ENCODE measurements at regions not wholly inside any gene's neighbourhood (a gene's known extent, or its start where the extent isn't known, plus 50 kb on each side); places are given as distances from the start of the nearest gene placed in this dataset.
"Not testable (repeated sequence)": the region's sequence is repeated elsewhere in the genome, so short reads cannot be mapped to it uniquely, and the experiment has no call there.

GRCh38 chr21:9820579-9820978, 700.8 kb upstream of the TPTE start:
- CTCF ChIA-PET (ENCODE audit: unreplicated experiment); POLR2A ChIA-PET; H2AFZ ChIP-seq (ENCODE audit: low read length); intact Hi-C loops (cut with micrococcal nuclease; ENCODE audit: unreplicated experiment); H4K20me1 ChIP-seq (ENCODE audit: insufficient read depth, low read length); H3K4me3 ChIP-seq (ENCODE audit: low read depth, low read length, poor library complexity, severe bottlenecking); H3K27ac ChIP-seq (ENCODE audit: low read depth, low read length, poor library complexity, severe bottlenecking); BruUV-seq (replicated peaks); H3K79me2 ChIP-seq (ENCODE audit: insufficient read depth, low read depth, low read length); H3K9me2 ChIP-seq (ENCODE audit: insufficient read depth, low read length); H3K9me3 ChIP-seq (ENCODE audit: low read length); H3K36me3 ChIP-seq (ENCODE audit: insufficient read depth, low read length); H3K4me2 ChIP-seq (ENCODE audit: low read length); H3K4me1 ChIP-seq (ENCODE audit: insufficient read depth, low read length, poor library complexity, severe bottlenecking); DNase-seq (ENCODE audit: low spot score): not testable (repeated sequence)

- H3K9me2 ChIP-seq (ENCODE audit: insufficient read depth, low read length); H3K36me3 ChIP-seq (ENCODE audit: insufficient read depth, low read length); CTCF ChIA-PET (ENCODE audit: unreplicated experiment); DNase-seq (ENCODE audit: low spot score); intact Hi-C loops (cut with micrococcal nuclease; ENCODE audit: unreplicated experiment); POLR2A ChIA-PET; H3K9me3 ChIP-seq (ENCODE audit: low read length); BruUV-seq (replicated peaks); H3K4me3 ChIP-seq (ENCODE audit: low read depth, low read length, poor library complexity, severe bottlenecking); H3K4me2 ChIP-seq (ENCODE audit: low read length); H3K27ac ChIP-seq (ENCODE audit: low read depth, low read length, poor library complexity, severe bottlenecking); H4K20me1 ChIP-seq (ENCODE audit: insufficient read depth, low read length); H2AFZ ChIP-seq (ENCODE audit: low read length); H3K4me1 ChIP-seq (ENCODE audit: insufficient read depth, low read length, poor library complexity, severe bottlenecking); H3K79me2 ChIP-seq (ENCODE audit: insufficient read depth, low read depth, low read length): not testable (repeated sequence)
Measured at GRCh38 chr21:9821472-9821871, 699.9 kb upstream of the TPTE start.

- H3K4me1 ChIP-seq (ENCODE audit: insufficient read depth, low read length, poor library complexity, severe bottlenecking); DNase-seq (ENCODE audit: low spot score); H3K9me2 ChIP-seq (ENCODE audit: insufficient read depth, low read length); CTCF ChIA-PET (ENCODE audit: unreplicated experiment); H4K20me1 ChIP-seq (ENCODE audit: insufficient read depth, low read length); H2AFZ ChIP-seq (ENCODE audit: low read length); H3K4me3 ChIP-seq (ENCODE audit: low read depth, low read length, poor library complexity, severe bottlenecking); H3K4me2 ChIP-seq (ENCODE audit: low read length); POLR2A ChIA-PET; intact Hi-C loops (cut with micrococcal nuclease; ENCODE audit: unreplicated experiment); H3K9me3 ChIP-seq (ENCODE audit: low read length); H3K79me2 ChIP-seq (ENCODE audit: insufficient read depth, low read depth, low read length); H3K27ac ChIP-seq (ENCODE audit: low read depth, low read length, poor library complexity, severe bottlenecking); H3K36me3 ChIP-seq (ENCODE audit: insufficient read depth, low read length); BruUV-seq (replicated peaks): not testable (repeated sequence)
Measured at GRCh38 chr21:9822093-9822820, 699.1 kb upstream of the TPTE start.

GRCh38 chr21:9823197-9824157, 697.9 kb upstream of the TPTE start:
- CTCF ChIA-PET (ENCODE audit: unreplicated experiment); H3K4me3 ChIP-seq (ENCODE audit: low read depth, low read length, poor library complexity, severe bottlenecking); H2AFZ ChIP-seq (ENCODE audit: low read length); POLR2A ChIA-PET; H3K4me2 ChIP-seq (ENCODE audit: low read length); H3K36me3 ChIP-seq (ENCODE audit: insufficient read depth, low read length); H4K20me1 ChIP-seq (ENCODE audit: insufficient read depth, low read length); DNase-seq (ENCODE audit: low spot score); H3K4me1 ChIP-seq (ENCODE audit: insufficient read depth, low read length, poor library complexity, severe bottlenecking); BruUV-seq (replicated peaks); H3K79me2 ChIP-seq (ENCODE audit: insufficient read depth, low read depth, low read length); H3K9me3 ChIP-seq (ENCODE audit: low read length); H3K27ac ChIP-seq (ENCODE audit: low read depth, low read length, poor library complexity, severe bottlenecking); intact Hi-C loops (cut with micrococcal nuclease; ENCODE audit: unreplicated experiment); H3K9me2 ChIP-seq (ENCODE audit: insufficient read depth, low read length): not testable (repeated sequence)

GRCh38 chr21:9830801-9831200, 690.6 kb upstream of the TPTE start:
- DNase-seq (ENCODE audit: low spot score); POLR2A ChIA-PET: not testable (repeated sequence)

GRCh38 chr21:9832751-9833150, 688.6 kb upstream of the TPTE start:
- H3K9me2 ChIP-seq (ENCODE audit: insufficient read depth, low read length); POLR2A ChIA-PET; H3K27ac ChIP-seq (ENCODE audit: low read depth, low read length, poor library complexity, severe bottlenecking); H3K36me3 ChIP-seq (ENCODE audit: insufficient read depth, low read length); intact Hi-C loops (cut with micrococcal nuclease; ENCODE audit: unreplicated experiment); H3K9me3 ChIP-seq (ENCODE audit: low read length); H3K4me1 ChIP-seq (ENCODE audit: insufficient read depth, low read length, poor library complexity, severe bottlenecking); H2AFZ ChIP-seq (ENCODE audit: low read length); BruUV-seq (replicated peaks); DNase-seq (ENCODE audit: low spot score); CTCF ChIA-PET (ENCODE audit: unreplicated experiment); H4K20me1 ChIP-seq (ENCODE audit: insufficient read depth, low read length); H3K4me3 ChIP-seq (ENCODE audit: low read depth, low read length, poor library complexity, severe bottlenecking); H3K79me2 ChIP-seq (ENCODE audit: insufficient read depth, low read depth, low read length); H3K4me2 ChIP-seq (ENCODE audit: low read length): not testable (repeated sequence)

More at GRCh38 chr21:9830801-9831200, 690.6 kb upstream of the TPTE start:
- H3K36me3 ChIP-seq (ENCODE audit: insufficient read depth, low read length); H2AFZ ChIP-seq (ENCODE audit: low read length); H3K4me1 ChIP-seq (ENCODE audit: insufficient read depth, low read length, poor library complexity, severe bottlenecking); H3K79me2 ChIP-seq (ENCODE audit: insufficient read depth, low read depth, low read length); H3K4me3 ChIP-seq (ENCODE audit: low read depth, low read length, poor library complexity, severe bottlenecking); H3K9me3 ChIP-seq (ENCODE audit: low read length); H4K20me1 ChIP-seq (ENCODE audit: insufficient read depth, low read length); intact Hi-C loops (cut with micrococcal nuclease; ENCODE audit: unreplicated experiment); H3K27ac ChIP-seq (ENCODE audit: low read depth, low read length, poor library complexity, severe bottlenecking); CTCF ChIA-PET (ENCODE audit: unreplicated experiment); H3K4me2 ChIP-seq (ENCODE audit: low read length); BruUV-seq (replicated peaks); H3K9me2 ChIP-seq (ENCODE audit: insufficient read depth, low read length): not testable (repeated sequence)
